Mesothelial cell of epicardium (in vitro differentiated cells): ENCODE measurements at regions not wholly inside any gene's neighbourhood (a gene's known extent, or its start where the extent isn't known, plus 50 kb on each side); places are given as distances from the start of the nearest gene placed in this dataset.

Experiments
- DNase-seq, 2 experiments: peaks; one replicate each; pipeline ENCODE4 v3.0.0; 2021; ENCODE audit warnings: low spot score in 2 of 2; ENCODE audit not compliant: unreplicated experiment in 2 of 2
- H3K27ac Mint-ChIP-seq: 2 replicates; pipeline ENCODE4 v1.8.0; 2021; ENCODE audit warnings: mixed read lengths
- H3K27me3 Mint-ChIP-seq: 2 replicates; pipeline ENCODE4 v1.8.0; 2021; ENCODE audit warnings: low read depth, mixed read lengths
- H3K36me3 Mint-ChIP-seq: 2 replicates; pipeline ENCODE4 v1.8.0; 2021; ENCODE audit warnings: mixed read lengths
- H3K4me1 Mint-ChIP-seq: 2 replicates; pipeline ENCODE4 v1.8.0; 2021; ENCODE audit warnings: mixed read lengths
- H3K4me3 Mint-ChIP-seq: 2 replicates; pipeline ENCODE4 v1.8.0; 2021; ENCODE audit warnings: mild to moderate bottlenecking, moderate library complexity, mixed read lengths
- H3K9me3 Mint-ChIP-seq: 2 replicates; pipeline ENCODE4 v1.8.0; 2021; ENCODE audit warnings: mixed read lengths
- CTCF ChIP-seq: fragments of 200-600 bp; sonication (generic); IDR thresholded peaks from one replicate; pipeline ENCODE4 v1.5.0; 2021; ENCODE audit warnings: antibody characterized with exemption; ENCODE audit not compliant: unreplicated experiment

GRCh38 chr5:109959652-109960051, 269.9 kb downstream of the MAN2A1 start:
- Mint-ChIP-seq H3K9me3 (no peaks in the 10 kb centered on the region), H3K27ac (no peak overlapping the region), H3K4me3 (no peak overlapping the region), H3K27me3 (peaks cover 18% of the 10 kb centered on the region), H3K4me1 (peaks cover 2% of the 10 kb centered on the region), H3K36me3 (no peaks in the 10 kb centered on the region)
- TF ChIP-seq CTCF: no peak
- DNase-seq: no peak

GRCh38 chr5:109961751-109962150, 272.0 kb downstream of the MAN2A1 start:
- Mint-ChIP-seq H3K27me3 (peaks cover 23% of the 10 kb centered on the region), H3K27ac (no peak overlapping the region), H3K4me1 (peaks cover 2% of the 10 kb centered on the region), H3K4me3 (no peak overlapping the region), H3K9me3 (no peaks in the 10 kb centered on the region), H3K36me3 (no peaks in the 10 kb centered on the region)
- TF ChIP-seq CTCF: no peak
- DNase-seq: no peak

GRCh38 chr5:109962882-109963603, 273.3 kb downstream of the MAN2A1 start:
- Mint-ChIP-seq H3K27ac (no peak overlapping the region), H3K9me3 (no peaks in the 10 kb centered on the region), H3K27me3 (peaks cover 29% of the 10 kb centered on the region), H3K36me3 (no peaks in the 10 kb centered on the region), H3K4me3 (no peak overlapping the region), H3K4me1 (peaks cover 2% of the 10 kb centered on the region)
- DNase-seq: no peak
- TF ChIP-seq CTCF: no peak

- no peak for TF ChIP-seq CTCF
- DNase-seq: no peak
- peaks cover 2% of the 10 kb centered on the region for H3K4me1 Mint-ChIP-seq
Observed at GRCh38 chr5:109964136-109964535, 274.4 kb downstream of the MAN2A1 start.

GRCh38 chr5:109965634-109966033, 275.9 kb downstream of the MAN2A1 start:
- H3K27me3 Mint-ChIP-seq: peaks cover 15% of the 10 kb centered on the region
- H3K4me1 Mint-ChIP-seq: peaks cover 2% of the 10 kb centered on the region
- TF ChIP-seq CTCF: no peak
- no peak overlapping the region for H3K27ac Mint-ChIP-seq
- no peak for DNase-seq
- H3K9me3 Mint-ChIP-seq: no peaks in the 10 kb centered on the region
- no peaks in the 10 kb centered on the region for H3K36me3 Mint-ChIP-seq
- no peak overlapping the region for H3K4me3 Mint-ChIP-seq

More at GRCh38 chr5:109964136-109964535, 274.4 kb downstream of the MAN2A1 start:
- Mint-ChIP-seq H3K36me3 (no peaks in the 10 kb centered on the region), H3K9me3 (no peaks in the 10 kb centered on the region), H3K27ac (no peak overlapping the region), H3K4me3 (no peak overlapping the region), H3K27me3 (peaks cover 25% of the 10 kb centered on the region)
